ENCODE measurements at regions not wholly inside any gene's neighbourhood (a gene's known extent, or its start where the extent isn't known, plus 50 kb on each side); places are given as distances from the start of the nearest gene placed in this dataset.

- DNase-seq = no peak
Observed at GRCh38 chr5:136682986-136683385, 317.6 kb upstream of the TRPC7 start.

- DNase-seq = no peak
Observed at GRCh38 chr5:136679233-136679632, 313.9 kb upstream of the TRPC7 start.

- DNase-seq = no peak
Observed at GRCh38 chr5:136677217-136677616, 311.9 kb upstream of the TRPC7 start.

GRCh38 chr5:136676685-136677084 is 311.3 kb upstream of the TRPC7 start:
- no peak for DNase-seq

- DNase-seq = no peak
Observed at GRCh38 chr5:136675769-136676168, 310.4 kb upstream of the TRPC7 start.

DNA sequence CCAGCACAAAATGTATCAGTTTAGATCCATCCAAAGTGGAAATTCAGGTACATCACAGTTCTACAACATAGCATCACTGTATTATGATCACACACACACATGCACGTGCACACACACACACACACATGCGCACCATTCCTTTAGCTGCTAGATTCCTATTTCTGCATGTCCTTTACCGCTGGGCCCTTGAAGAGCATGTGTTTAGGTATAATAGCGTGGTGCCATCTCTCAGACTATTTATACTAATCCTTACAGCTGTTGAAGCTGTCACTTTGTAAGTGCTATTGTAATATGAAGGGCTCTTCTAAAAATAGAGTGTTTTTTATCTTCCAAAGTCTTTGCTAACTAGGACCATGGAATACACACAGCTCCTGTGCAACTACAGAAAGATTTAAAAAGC is 308.8 kb upstream of the TRPC7 start:
- peak; percentile 30 for DNase-seq

- DNase-seq = no peak
Observed at GRCh38 chr5:136667789-136668188, 302.4 kb upstream of the TRPC7 start.

DNA sequence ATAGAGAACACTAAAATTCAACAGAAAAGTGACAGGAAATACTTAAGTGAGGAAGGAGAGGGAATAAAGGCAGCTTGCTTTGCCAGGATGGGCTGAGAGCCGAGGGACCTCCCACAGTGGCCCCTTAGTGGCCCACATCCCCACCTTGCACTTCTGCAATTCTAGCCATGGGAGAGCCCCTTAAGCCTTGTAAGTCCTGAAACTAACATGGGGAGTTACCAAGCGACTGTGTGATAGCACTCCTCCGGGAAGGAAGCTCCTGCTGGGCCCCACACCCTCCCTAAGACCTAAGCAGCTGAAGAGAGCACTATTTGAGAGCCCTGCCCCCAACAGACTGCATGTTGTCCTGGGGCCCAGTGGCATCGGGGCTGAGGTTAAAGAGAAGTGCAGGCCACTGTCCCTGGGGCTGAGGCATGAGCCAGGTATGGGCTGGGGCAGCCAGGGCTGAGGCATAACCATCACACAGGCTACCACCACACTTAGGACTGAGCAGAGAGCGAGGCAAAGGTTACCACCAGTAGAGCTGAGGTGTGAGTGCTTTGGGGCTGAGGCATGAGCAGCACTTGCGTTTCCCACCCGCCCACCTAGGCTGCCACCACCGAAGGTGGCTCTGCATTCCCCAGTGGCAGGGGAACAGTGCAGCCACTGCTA is 301.8 kb upstream of the TRPC7 start:
- no peak for DNase-seq

GRCh38 chr5:136665331-136665730 is 300.0 kb upstream of the TRPC7 start:
- DNase-seq = no peak

DNA sequence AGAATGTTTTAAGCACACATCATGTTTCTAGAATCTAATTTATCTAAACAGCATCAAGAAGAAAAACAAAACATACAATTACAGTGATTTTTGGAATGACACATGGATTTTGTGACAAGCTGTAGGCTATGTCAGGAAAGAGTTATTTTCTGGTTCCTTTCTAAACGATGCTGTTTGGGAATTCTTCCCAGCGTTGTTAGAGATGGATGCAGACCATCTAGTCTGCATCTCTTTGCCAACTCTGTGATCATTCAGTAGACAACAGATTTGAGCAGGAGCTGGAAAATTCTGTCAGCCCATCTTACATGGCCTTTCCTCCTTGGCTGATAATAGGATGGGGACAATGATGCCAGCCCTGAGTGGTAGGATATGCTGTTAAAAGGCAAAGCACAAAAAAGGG is 295.7 kb upstream of the TRPC7 start:
- no peak for DNase-seq

DNA sequence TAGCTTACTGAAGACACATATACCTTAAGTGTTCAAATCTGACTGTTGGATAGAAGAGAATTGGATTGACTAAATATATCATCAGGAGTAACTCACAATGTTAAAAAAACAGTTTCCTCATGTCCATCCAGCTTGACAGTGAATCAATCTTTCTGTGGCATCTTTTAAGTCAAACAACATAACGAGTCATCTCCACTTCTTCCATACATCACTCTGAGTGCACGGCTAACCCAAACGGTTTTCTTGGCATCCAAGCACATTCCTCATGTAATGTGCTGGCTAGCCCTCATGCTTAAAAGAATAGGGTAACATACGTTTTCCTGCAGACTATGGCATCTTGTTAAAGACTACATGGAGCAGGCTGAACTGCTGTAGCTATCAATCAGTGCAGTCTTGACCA is 291.5 kb upstream of the TRPC7 start:
- DNase-seq = no peak

GRCh38 chr5:136655468-136655867 is 290.1 kb upstream of the TRPC7 start:
- no peak for DNase-seq

GRCh38 chr5:136646915-136647314 is 281.6 kb upstream of the TRPC7 start:
- DNase-seq = no peak

- no peak for DNase-seq
Observed at GRCh38 chr5:136642976-136643375, 277.6 kb upstream of the TRPC7 start.

DNA sequence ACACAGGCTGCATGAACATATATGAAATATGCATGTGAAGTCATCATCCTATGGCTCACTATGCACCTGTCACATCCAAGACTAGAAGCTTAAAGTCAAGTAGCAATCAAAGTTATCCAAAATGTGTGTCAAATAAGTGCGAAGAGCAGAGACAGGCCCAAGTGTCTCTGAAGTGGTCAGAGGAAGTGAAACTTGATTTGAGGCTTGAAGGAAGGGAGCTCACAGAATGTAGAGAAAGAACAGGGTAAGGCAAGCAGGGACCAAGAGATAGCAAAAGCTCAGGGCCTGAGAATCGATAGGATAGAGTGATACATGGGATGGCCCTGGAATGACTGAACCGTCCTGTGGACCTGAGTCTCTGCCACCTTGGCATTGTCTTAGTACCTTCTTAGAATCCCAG is 274.3 kb upstream of the TRPC7 start:
- DNase-seq = no peak

DNA sequence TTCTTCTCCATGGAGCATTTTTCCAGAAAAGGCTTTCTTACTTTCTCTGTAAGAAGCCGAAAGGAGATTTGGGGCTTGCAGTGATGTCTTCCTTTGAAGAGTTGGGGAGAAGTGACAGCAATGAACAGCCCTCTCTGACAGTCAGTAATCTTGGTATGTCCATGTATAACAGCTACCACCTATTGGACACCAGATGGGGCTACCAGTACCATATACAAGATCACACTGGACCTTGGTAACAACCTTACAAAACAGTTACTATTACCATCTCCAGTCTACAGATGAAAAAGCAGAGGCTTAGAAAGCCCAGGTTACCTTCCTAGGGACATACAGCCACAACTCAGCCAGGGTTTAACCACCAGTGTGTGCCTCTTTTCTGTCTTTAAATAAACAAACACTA is 272.7 kb upstream of the TRPC7 start:
- DNase-seq = no peak

- no peak for DNase-seq
Observed at GRCh38 chr5:136636001-136636400, 270.7 kb upstream of the TRPC7 start.

DNA sequence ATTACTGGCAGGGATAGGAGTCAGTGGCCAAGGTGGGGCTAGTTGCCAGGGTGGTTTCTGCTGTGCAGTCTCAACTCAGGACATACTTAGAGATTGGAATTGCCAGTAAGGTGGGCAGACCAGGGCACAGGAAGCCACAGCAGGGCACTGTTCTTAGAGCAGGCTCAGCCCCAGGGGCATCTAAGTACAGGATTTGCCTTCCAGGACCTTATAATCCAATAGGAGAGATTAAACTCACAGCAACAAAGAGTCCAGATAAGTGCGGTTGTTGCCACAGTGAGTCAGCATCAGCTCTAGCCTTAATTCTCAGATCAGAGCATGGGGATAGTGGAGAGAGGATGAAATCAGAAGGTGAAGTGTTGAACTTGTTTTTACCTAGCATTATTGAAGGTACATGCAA is 265.8 kb upstream of the TRPC7 start:
- DNase-seq = no peak

DNA sequence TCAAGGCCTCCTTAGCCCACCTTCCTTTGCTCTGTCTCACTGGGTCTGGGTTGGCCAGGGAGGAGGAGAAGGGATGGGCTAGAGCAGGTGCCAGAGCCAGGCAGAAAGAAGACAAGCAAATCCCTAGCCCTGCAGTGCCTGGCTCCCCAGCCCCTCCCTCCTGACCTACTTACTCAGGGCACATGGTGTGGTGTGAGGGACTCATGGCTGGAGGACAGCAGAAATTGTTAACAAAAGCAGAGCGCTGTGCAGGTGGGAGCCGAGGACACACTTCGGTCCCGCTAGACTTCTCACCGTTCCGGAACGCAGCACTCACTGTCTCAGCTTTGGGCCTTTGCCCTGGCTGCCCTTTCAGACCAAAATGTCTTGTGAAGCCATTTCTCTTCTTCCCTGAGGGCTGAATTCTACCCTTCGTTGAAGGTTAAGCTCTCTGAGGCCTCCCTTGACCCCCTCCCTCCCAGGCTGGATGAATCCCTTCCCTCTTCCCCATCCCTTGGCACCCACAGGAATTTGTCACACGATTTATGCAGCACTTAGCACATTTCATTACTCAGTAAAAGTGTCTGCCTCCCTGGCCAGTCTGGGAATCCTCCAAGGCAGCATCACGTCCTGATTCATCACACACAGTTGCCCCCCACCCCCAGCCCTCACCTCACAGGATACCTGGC is 263.9 kb upstream of the TRPC7 start:
- no peak for DNase-seq

GRCh38 chr5:136626531-136626930 is 261.2 kb upstream of the TRPC7 start:
- DNase-seq = no peak

GRCh38 chr5:136622747-136623146 is 257.4 kb upstream of the TRPC7 start:
- DNase-seq = no peak

DNA sequence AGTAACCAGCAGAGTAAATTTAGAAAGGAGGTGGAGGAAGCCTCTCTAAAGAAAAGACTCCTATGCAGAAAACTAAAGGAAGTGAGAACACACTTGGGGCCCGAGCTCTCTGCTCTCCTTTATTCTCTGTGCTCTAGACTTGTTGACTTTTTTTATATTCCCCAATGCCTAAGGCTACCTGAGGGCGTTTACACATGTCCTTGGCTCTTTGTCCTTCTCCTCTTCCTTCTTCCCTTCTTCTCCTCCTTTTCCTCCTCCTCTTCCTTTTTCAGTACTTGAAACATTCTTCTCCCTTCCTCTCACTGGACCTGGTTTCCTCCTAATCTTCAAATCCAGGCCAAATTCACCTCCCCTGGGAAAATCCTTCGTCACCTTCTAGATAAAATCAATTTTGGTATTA is 256.4 kb upstream of the TRPC7 start:
- no peak for DNase-seq

GRCh38 chr5:136620621-136621020 is 255.3 kb upstream of the TRPC7 start:
- no peak for DNase-seq

GRCh38 chr5:136620016-136620419 is 254.7 kb upstream of the TRPC7 start:
- no peak for DNase-seq

DNA sequence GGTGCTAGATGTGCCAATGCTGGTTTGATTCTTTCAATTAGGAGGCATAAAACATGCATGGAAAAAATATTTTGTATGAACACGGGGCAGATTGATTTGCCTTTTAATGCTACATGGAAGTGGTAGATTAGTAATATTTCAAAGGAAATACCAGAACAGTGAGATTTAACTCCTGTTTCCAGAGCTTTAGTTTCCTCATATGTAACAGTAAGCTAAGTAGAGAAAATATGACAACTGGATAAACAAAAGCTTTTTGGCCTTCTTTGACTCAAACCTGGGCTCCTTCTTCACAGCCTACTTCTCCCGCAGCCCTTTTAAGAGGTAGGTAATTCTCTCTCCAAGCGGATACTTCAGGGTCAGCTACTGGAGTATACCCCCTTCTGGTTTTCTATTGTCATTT is 254.2 kb upstream of the TRPC7 start:
- no peak for DNase-seq
